Right lobe of liver (tissue), 6 donors: ENCODE measurements at regions not wholly inside any gene's neighbourhood (a gene's known extent, or its start where the extent isn't known, plus 50 kb on each side); places are given as distances from the start of the nearest gene placed in this dataset.
A peak's percentile ranks its signal among the peaks of the same experiment; 100 is the strongest.

ENCODE experiments used
- ATAC-seq, 4 donors: fragments of 200-7000 bp; cut with Tn5 transposase; one replicate each; pipeline ENCODE4 v1.9.1; 2020; ENCODE audit warnings: mild to moderate bottlenecking in 4 of 4, moderate library complexity in 4 of 4
- DNase-seq, 3 donors: peaks; one replicate each; pipeline ENCODE4 v3.0.0-alpha.2; 2020
- H3K27ac ChIP-seq, 3 donors: fragments of 200-600 bp; one replicate each; pipeline ENCODE4 v1.8.0; 2022
- H3K27me3 ChIP-seq, 2 donors: fragments of 200-600 bp; one replicate each; pipeline ENCODE4 v1.8.0; 2022
- H3K36me3 ChIP-seq, 4 donors: fragments of 200-600 bp; sonication (generic) in 1 of 4; one replicate each; pipeline versions ENCODE4 v1.5.1 to v1.8.0; 2017 to 2022; ENCODE audit warnings: control low read depth in 1 of 4
- H3K4me1 ChIP-seq, 4 donors: fragments of 200-600 bp; sonication (generic) in 1 of 4; one replicate each; pipeline versions ENCODE4 v1.5.1 to v1.8.0; 2017 to 2022; ENCODE audit warnings: control low read depth in 1 of 4
- H3K4me3 ChIP-seq, 3 donors: fragments of 200-600 bp; one replicate each; pipeline ENCODE4 v1.8.0; 2022
- H3K9me3 ChIP-seq, 4 donors: fragments of 200-600 bp; sonication (generic) in 1 of 4; one replicate each; pipeline versions ENCODE4 v1.5.1 to v1.8.0; 2017 to 2022; ENCODE audit warnings: control low read depth in 1 of 4
- POLR2A ChIP-seq: fragments of 450-650 bp; IDR thresholded peaks from one replicate; pipeline ENCODE4 v1.6.1; 2017; ENCODE audit warnings: antibody characterized with exemption, mild to moderate bottlenecking
- WGBS: methylation state at CpG from one replicate; pipeline ENCODE4 v1.1.6; 2018; ENCODE audit warnings: low coverage, low lambda C conversion rate; ENCODE audit not compliant: insufficient coverage; ENCODE audit errors: missing lambda C conversion rate; 5-methylcytosine and 5-hydroxymethylcytosine counted together
- intact Hi-C, 2 donors: fragments of 100-400 bp; cut with DNase I; formaldehyde crosslinking; loops; one replicate each; pipeline versions ENCODE4 v1.11.2 to v1.14.1; 2022
- TF ChIP-seq, protein P1 (sequence below), 4 donors: fragments of 200-600 bp in 3 of 4; fragments of 450-650 bp in 1 of 4; IDR thresholded peaks; one replicate each; pipeline versions ENCODE4 v1.5.1 to v1.8.0; 2016 to 2022; ENCODE audit warnings: antibody characterized with exemption in 4 of 4, mild to moderate bottlenecking in 2 of 4
- donor health status: DM: no; HTN: yes; CAD: no.
- donor health status: DM: no; HTN: no; CAD: no.
- donor health status: DM: no; HTN: no; CAD: no.
- donor health status: DM: no; HTN: yes; CAD: no.
- donor health status: DM: no; HTN: yes; CAD: no.

DNA sequence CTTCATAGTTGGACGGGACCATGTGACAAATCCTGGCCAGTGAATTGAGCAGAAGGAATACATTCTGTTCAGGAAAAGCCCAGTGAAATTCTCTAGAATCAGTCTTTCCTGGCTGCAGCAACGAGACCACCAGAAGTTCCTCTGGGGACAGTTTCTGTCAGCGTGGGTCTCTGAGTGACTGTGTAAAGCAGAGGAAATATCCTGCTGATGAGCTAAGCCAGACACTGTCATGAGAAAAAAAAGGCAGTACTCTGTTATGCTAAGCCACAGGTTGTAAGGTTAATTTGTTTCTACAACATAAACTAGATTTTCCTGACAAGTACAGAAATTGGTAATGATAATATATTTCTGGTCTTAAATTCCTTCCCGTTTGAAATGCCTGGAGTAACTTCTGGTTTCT, 664.4 kb downstream of the LMO4 start:
- DNase-seq (no peak), ATAC-seq (no peak)

DNA sequence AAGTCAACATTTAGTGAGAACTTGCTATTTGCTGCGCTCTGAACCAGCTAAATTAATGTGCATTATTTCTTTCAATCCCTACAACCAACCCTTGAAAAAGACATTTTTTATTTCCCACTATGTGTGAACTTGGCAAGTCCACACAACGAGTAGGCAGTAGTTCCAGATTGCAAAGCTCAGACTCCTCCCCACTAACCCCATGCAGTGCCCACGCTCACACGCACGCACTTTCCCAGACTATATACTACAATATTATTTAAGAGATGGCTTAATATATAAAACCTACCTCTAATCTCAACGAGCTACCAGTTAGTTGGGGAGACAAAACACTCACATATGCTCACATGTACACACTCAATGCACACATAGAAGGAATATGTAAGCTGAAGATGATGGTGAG, 671.2 kb downstream of the LMO4 start:
- 65% methylated on average over 6 of the region's 6 CpGs for WGBS
- DNase-seq = no peak
- intact Hi-C loops = no loop called here
- no peaks in the 10 kb centered on the region for H3K27me3 ChIP-seq
- H3K4me1 ChIP-seq = no peaks in the 10 kb centered on the region
- TF ChIP-seq, protein P1, sequence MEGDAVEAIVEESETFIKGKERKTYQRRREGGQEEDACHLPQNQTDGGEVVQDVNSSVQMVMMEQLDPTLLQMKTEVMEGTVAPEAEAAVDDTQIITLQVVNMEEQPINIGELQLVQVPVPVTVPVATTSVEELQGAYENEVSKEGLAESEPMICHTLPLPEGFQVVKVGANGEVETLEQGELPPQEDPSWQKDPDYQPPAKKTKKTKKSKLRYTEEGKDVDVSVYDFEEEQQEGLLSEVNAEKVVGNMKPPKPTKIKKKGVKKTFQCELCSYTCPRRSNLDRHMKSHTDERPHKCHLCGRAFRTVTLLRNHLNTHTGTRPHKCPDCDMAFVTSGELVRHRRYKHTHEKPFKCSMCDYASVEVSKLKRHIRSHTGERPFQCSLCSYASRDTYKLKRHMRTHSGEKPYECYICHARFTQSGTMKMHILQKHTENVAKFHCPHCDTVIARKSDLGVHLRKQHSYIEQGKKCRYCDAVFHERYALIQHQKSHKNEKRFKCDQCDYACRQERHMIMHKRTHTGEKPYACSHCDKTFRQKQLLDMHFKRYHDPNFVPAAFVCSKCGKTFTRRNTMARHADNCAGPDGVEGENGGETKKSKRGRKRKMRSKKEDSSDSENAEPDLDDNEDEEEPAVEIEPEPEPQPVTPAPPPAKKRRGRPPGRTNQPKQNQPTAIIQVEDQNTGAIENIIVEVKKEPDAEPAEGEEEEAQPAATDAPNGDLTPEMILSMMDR (IDR thresholded peaks at IDR 0.05) = no peak
- H3K27ac ChIP-seq = no peak overlapping the region
- H3K9me3 ChIP-seq = no peaks in the 10 kb centered on the region
- no peaks in the 10 kb centered on the region for H3K36me3 ChIP-seq
- H3K4me3 ChIP-seq = no peak overlapping the region
- no peak for ATAC-seq

More for the DNA sequence above, 664.4 kb downstream of the LMO4 start:
- no peaks in the 10 kb centered on the region for H3K4me1 ChIP-seq
- intact Hi-C loops = no loop called here
- no peaks in the 10 kb centered on the region for H3K9me3 ChIP-seq
- H3K4me3 ChIP-seq = no peak overlapping the region
- H3K27ac ChIP-seq = no peak overlapping the region
- WGBS = 45% methylated on average over 4 of the region's 4 CpGs
- no peaks in the 10 kb centered on the region for H3K36me3 ChIP-seq
- no peaks in the 10 kb centered on the region for H3K27me3 ChIP-seq
- TF ChIP-seq, protein P1 (IDR thresholded peaks at IDR 0.05) = no peak
- TF ChIP-seq POLR2A = no peak

DNA sequence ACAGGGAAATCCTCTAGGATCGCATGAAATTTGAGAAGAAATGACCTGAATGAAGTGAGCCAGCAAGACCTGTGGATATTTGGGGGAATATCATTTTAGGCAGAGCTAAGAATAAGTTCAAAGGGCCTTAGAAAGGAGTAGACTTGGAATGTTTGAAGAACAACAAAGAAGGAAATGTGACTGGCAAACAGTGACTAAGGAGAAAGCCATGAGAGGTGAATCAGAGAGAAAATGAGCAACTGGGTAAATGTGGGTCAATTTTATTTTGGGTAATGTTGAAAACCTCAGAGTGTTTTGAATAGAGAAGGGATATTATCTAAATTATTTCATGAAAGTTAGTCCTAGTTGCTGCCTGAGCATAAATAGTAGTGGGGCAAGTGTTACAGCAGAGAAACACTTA, 672.8 kb downstream of the LMO4 start:
- intact Hi-C loops = no loop called here
- no peaks in the 10 kb centered on the region for H3K9me3 ChIP-seq
- ATAC-seq = no peak

DNA sequence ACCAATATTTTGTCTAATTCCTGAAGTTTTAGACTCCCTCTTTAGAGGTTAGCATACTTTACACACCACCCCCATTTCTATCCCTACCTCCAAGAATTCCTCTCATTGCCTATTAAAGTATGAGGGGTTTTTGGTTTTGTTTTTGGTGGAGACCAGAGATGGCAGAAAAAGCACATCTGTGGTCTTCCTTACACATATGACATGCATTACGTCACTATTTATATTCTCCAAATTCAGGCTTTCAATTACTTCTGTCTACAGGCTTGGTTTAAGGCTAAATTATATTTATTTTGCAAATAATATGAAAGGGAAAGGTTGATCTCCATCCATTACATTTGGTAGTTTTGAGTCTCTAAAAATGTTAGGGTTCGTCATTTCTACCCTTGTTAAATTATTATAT, 674.6 kb downstream of the LMO4 start:
- WGBS = 75% methylated on average over 2 of the region's 2 CpGs
- H3K27ac ChIP-seq = no peak overlapping the region
- H3K4me3 ChIP-seq = no peak overlapping the region
- no peaks in the 10 kb centered on the region for H3K36me3 ChIP-seq
- H3K9me3 ChIP-seq = no peaks in the 10 kb centered on the region
- TF ChIP-seq, protein P1 (IDR thresholded peaks at IDR 0.05) = no peak
- TF ChIP-seq POLR2A = no peak
- no peaks in the 10 kb centered on the region for H3K4me1 ChIP-seq
- ATAC-seq = no peak
- intact Hi-C loops = no loop called here
- no peak for DNase-seq
- no peaks in the 10 kb centered on the region for H3K27me3 ChIP-seq

More for the DNA sequence above, 672.8 kb downstream of the LMO4 start:
- 79% methylated on average over 1 of the region's 1 CpG for WGBS
- Histone ChIP-seq H3K4me3 (no peak overlapping the region), H3K27ac (no peak overlapping the region), H3K36me3 (no peaks in the 10 kb centered on the region), H3K27me3 (no peaks in the 10 kb centered on the region), H3K4me1 (no peaks in the 10 kb centered on the region)
- TF ChIP-seq, protein P1 (IDR thresholded peaks at IDR 0.05) = no peak
- no peak for TF ChIP-seq POLR2A
- DNase-seq = no peak

DNA sequence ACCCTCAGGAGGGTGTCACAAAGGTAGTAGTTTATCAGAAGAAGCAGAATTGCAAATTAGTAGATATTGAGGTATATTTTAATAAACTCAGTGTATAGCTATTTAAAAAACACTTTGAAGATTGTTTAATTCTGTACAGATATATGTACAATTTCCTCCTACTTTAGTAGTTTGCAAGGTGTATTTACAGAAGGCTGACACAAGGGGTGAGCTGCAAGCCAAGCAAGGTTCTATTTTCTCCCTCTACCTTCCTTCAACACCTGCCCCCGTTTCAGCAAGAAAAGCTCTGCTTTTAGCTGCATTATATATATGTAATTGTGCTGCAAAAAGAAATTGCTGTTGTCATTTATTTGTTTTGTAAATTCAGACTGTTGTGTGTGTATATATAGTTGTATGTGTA, 674.2 kb upstream of the PKN2 start:
- no peak overlapping the region for H3K4me3 ChIP-seq
- no peak overlapping the region for H3K27ac ChIP-seq
- TF ChIP-seq, protein P1 (IDR thresholded peaks at IDR 0.05) = peak in 2 of 4 donors; percentile 7 to 9
- TF ChIP-seq POLR2A = no peak
- H3K4me1 ChIP-seq = no peaks in the 10 kb centered on the region
- 50% methylated on average over 1 of the region's 1 CpG for WGBS
- no peaks in the 10 kb centered on the region for H3K27me3 ChIP-seq
- no peak for ATAC-seq
- no peaks in the 10 kb centered on the region for H3K9me3 ChIP-seq
- DNase-seq = no peak
- no peaks in the 10 kb centered on the region for H3K36me3 ChIP-seq
- intact Hi-C loops = no loop called here
